ENCODE measurements at regions not wholly inside any gene's neighbourhood (a gene's known extent, or its start where the extent isn't known, plus 50 kb on each side); places are given as distances from the start of the nearest gene placed in this dataset.

GRCh38 chr13:59527500-59527899 is 636.2 kb downstream of the DIAPH3 start:
- DNase-seq: no peak

- peak; percentile 54 for DNase-seq
Measured at GRCh38 chr13:59531571-59532091, 632.1 kb downstream of the DIAPH3 start.

DNA sequence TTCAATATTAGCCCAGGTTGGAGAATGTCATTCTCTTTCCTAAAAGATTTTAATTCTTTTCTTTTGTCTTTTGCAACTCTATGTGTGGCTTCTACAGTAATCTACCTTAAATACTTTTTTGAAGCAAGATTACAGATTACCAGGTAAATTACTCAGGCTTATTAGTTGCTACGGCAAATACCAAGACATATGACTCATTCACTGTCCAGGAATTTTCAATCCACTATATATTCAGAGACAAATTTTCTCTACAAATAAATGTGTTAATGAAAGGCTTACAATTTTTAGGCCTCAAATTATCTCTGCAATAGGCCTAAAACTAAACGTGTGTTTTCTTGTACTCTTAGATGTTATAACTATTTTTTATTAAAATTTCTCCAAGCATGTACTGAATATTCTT is 631.3 kb downstream of the DIAPH3 start:
- DNase-seq: no peak

- DNase-seq: no peak
Measured at GRCh38 chr13:59533561-59534555, 629.9 kb downstream of the DIAPH3 start.

DNA sequence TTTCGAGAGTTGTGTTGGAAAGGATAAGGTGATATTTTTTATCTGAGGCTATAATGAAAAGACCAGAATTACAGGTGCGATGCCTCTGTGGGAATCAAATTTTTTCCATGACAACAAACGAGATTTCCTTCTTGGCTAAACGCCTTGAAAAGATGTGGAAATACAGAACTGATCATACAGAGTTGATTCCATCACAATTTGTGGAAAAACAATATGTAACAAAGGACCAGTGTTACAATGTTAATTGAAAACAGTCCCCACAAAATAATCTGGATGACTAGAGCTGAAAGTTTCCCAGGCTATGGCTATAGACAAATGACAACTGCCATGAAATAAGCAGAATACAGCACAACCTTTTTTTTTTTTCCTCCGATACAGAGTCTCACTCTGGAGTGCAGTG is 628.9 kb downstream of the DIAPH3 start:
- no peak for DNase-seq

DNA sequence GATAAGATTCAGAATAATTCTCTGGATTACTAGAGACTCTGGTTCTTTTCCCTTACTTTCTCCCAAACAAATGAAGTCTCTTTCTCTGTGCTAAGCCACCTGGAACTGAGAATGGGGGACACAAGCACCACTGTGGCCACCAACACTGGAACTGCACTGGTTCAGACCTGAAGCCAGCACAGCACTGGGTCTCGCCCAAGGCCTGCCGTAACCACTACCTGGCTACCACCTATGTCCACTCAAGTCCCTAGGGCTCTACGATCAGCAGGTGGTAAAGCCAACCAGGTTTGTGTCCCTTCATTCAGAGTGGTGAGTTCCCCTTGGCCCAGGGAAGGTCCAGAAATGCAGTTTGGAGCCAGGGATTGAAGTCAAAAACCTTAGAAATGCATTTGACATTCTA is 626.2 kb downstream of the DIAPH3 start:
- no peak for DNase-seq

DNA sequence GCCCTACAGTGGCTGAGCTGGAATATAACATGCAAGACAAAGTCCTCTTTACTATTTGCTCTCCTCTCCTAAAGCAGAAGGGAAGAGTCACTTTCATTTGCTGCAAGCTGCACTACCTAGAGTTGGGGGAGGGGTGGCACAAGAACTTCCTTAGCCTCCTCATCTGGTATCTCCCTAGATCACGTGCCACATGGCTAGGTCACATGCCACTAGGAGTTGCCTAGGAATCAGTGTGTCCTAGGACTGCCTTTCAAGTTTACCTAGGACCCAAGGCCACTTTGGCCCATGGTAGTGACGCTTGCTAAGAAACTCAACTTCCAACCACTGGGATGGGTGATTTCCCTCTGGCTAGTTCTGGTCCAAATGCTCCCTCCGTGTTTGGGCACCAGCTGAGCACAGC is 625.2 kb downstream of the DIAPH3 start:
- no peak for DNase-seq

DNA sequence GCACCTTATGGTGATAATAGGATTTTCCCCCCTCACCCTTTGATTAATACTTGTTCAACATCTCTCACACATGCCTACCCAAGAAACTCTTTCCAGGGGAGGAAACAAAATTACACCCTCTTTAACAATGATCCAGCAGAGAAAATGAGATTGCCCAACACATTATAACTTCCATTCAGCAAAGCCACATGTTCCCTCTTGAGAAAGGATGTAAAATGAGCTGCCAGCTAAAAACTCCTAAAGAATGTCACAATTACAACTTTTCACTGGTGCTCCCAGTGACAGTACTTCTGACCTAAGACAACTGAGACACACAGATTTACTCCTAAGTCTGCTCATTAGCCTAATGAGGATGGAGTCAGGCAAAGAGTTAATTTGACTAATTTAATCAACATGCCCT is 621.4 kb downstream of the DIAPH3 start:
- DNase-seq: no peak

GRCh38 chr13:59543418-59543817 is 620.3 kb downstream of the DIAPH3 start:
- DNase-seq: no peak

- no peak for DNase-seq
Measured at GRCh38 chr13:59545007-59545406, 618.7 kb downstream of the DIAPH3 start.

DNA sequence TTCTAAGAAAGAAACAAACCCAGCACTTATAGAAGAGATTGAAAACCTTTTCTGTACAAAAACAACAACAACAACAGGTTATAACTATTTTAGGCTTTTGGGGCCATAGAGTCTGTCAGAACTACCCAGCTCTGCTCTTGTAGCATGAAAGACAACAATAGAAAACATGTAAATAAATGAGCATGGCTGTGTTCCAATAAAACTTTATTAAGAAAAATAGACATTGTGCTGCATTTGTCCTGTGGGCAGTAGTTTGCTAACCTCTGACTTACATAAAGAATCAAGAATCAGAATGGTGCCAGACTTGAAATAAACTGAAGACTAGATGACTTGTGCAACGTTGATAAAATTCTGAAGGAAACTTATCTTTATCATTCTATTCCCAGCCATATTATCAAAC is 617.5 kb downstream of the DIAPH3 start:
- DNase-seq: no peak

GRCh38 chr13:59547950-59548349 is 615.8 kb downstream of the DIAPH3 start:
- DNase-seq: no peak

DNA sequence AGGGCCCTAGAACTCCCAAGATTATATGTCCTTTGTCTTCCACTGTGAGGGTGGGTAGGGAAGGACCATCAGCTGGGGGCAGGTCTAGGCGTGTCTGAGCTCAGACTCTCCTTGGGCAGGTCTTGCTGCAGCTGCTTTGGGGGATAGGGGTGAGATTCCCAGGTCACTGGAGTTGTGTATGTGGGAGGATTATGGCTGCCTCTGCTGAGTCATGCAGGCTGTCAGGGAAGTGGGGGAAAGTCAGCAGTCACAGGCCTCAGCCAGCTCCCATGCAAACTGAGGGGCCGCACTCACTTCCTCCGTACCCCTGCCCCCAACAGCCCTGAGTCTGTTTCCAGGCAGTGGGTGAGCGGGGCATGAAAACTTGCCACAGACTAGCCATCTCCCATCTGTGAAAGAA is 600.8 kb downstream of the DIAPH3 start:
- no peak for DNase-seq

DNA sequence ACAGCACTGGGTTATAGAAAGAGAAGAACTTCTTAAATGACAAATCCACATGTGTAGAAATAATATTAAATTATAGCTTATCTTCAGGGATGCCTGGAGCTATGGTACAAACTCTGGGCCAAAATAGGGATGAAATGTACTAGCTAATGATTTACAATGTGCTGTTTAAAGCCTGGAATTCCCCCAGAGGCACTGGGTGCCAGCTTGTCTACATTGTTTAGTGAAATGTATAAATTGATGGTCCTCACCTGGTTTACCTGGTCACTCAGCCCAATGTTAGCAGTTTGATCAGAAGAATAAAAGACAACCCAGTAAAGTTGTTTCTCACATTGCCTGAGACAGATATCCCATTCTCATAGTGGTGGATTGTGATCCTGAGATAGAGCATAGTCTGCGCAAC is 597.2 kb downstream of the DIAPH3 start:
- no peak for DNase-seq

DNA sequence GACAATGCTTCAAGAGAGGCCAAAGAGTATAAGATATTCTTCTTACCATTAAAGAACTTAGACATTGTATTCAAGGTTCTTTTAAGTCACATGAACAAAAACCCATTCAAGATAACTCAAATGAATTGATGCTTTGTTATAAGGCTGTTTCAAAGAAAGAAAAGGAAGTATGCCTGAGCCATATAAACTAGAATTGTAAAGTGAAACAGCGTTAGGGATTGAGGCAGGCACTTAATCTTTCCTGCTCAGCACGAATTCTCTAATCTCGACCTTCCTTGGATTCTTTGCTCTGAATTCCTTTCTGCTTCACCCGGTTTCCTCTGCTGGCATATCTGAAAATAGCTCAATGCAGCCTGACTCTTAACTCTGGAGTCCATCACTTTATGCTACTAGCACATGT is 595.4 kb downstream of the DIAPH3 start:
- no peak for DNase-seq

DNA sequence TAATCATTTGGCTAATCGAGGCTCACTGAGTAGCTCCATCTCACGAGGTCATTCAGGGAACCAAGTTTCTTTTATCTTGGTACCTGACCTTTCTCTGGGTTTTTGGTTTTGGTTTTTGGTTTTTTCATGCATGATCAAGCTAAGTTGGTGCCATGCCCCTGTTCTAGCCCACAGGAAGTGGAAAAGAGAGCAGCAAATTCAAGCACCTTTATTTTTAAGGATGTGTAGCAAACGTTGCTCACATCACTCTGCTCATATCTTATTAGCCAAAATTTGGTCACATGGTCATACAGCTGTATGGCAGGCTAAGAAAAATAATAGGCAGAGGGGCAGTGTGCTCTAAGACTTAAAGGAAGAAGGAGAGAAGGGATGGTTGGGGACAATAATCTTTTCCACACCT is 593.5 kb downstream of the DIAPH3 start:
- DNase-seq: no peak

GRCh38 chr13:59584101-59584500 is 579.6 kb downstream of the DIAPH3 start:
- DNase-seq: no peak

DNA sequence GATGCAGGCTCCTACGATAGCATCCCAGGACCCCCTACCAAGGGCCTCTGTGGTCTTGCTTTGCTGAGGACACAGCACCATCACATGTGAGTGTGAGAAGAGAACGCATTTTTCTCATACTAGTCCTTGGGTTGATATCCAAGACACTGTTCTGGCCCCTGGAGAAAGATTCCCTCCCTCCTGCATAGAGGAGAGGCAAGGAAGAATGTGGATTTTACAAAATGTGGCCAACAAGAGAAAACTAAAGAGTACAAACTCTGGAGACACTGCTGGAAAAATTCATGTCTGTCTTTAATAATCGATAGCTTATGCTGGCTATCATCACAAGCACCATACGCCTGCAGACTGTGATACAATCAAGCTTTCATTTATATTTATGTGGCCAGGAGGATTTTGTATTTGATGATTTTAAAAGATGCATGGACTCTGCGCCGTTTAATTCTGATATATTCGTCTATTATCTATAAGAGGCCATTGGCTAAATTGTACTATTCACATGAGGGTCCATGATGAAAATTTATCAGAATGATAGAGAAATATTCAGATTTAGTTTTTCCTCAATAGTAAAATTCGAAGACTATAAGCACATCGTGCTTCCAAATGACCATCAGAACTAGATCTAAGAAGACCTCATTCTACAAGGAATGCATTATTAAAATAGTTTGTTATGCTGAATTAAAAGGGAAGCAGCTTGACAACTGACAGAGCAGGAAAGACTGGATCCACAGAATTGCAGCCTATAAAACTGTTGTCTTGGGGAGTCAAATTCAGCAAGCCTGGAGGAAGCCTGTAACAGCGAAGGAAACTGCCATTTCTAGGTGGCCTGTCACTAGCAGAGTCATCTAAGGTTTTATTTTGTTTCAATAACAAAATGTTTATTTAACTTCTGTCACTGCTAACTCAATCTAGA is 578.7 kb downstream of the DIAPH3 start:
- DNase-seq: no peak

DNA sequence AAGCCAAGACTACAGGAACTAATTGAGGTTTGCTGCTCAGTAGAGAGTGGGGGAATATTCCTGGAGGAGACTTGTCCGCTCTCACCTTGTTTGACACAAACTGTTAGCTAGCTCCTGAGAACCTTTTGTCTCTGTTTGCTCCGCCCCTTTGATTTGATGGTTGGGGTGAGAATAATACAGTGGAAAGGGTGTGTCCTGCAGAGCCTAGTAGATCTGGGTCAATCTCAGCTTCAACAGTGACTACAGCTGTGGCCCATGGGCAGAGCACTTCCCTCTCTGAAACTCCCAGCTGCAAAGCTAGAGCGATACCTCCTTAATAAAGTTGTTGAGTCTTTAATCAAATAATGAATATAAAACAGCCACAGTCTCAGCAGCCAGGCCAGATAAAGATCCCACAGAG is 576.7 kb downstream of the DIAPH3 start:
- DNase-seq: no peak

DNA sequence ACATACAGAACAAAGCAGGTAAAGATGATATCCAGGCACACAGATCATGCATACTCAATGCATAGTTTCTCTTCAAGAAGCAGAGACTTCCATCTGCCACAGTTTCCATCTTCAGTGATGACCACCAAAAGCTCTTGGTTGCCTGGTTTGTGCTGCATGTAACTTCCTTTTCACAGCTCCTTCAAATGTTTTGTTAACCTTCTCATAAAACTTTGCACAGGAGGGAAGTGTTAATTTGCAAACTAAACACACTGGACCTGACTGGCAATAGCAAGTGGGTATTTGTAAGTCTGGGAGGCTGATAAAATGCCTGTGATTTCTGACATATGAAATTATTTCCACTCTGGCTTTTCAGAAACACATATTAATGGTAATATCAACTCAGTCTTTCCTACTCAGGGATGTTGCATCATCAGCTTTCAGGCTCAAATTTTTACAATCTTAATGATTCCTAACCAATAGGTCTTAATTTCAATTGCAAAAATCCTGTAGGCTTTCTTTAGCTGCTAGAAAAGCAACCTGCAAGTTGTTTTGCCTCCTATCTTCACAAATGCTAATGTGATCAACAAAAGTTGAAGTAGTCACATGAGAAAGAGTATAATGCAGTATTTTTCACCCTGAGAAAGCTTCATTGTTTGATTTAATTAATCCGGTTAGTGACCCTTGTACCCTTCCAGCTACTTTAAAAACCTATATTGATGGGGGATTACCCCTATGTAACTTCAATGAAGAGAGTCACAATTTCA is 575.6 kb downstream of the DIAPH3 start:
- no peak for DNase-seq

DNA sequence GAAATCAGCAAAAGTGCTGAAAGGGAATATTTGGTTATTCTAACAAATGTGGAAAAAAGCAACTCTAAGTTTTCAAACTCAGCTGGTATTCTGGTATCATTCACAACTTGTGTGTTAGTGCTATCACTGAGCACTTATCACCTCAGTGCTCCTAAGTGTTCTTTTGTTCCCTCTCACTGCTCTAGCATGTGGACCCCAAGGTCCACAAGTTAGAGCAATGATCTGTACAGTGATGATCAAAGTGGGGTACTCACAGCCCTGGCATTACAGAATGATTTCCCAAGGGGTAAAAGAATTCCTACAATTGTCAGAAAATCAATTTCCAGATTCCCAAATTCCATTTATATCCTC is 575.0 kb downstream of the DIAPH3 start:
- no peak for DNase-seq

GRCh38 chr13:59601993-59602392 is 561.7 kb downstream of the DIAPH3 start:
- DNase-seq: no peak

DNA sequence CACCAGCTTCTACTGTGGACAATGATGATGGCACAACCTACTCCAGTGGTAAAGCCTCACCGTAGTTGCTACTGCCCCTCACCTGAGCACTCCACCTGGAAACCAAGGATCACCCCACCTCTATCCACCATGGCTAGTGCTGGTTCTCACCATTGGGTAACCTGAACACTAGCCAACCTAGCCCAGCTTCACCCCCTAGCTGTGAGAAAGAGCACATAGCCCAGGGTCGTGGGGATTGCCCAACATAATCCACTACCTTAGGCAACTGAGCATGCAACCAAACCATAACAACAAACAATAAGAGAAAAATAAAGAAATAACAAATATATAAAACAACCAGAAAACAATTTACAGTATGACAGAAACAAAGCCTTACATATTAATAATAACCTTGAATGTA is 560.1 kb downstream of the DIAPH3 start:
- no peak for DNase-seq

Data from NCI-H2171 (cell line).